ENCODE measurements at regions not wholly inside any gene's neighbourhood (a gene's known extent, or its start where the extent isn't known, plus 50 kb on each side); places are given as distances from the start of the nearest gene placed in this dataset.

GRCh38 chr3:41050144-41050543 lies 149.2 kb upstream of the CTNNB1 start:
- H3K9ac ChIP-seq (ENCODE audit: insufficient read length), result no peak overlapping the region
- DNase-seq (ENCODE audit: low read depth, low spot score), result no peak
- H3K36me3 ChIP-seq (ENCODE audit: insufficient read depth, low read length), result no peaks in the 10 kb centered on the region
- H3K4me3 ChIP-seq, result no peak overlapping the region
- H3K27ac ChIP-seq, result no peak overlapping the region
- TF ChIP-seq POLR2AphosphoS5 (IDR thresholded peaks at IDR 0.05; ENCODE audit: borderline replicate concordance, low read depth, low read length) (no peak), FOXP2 (optimal IDR thresholded peaks at IDR 0.05; ENCODE audit: control extremely low read depth, extremely low read length, insufficient read depth) (no peak), EZH2 (IDR thresholded peaks at IDR 0.05) (no peak)
- no peaks in the 10 kb centered on the region for H3K9me3 ChIP-seq (ENCODE audit: low read depth, low read length)

GRCh38 chr3:41053220-41053619 lies 146.1 kb upstream of the CTNNB1 start:
- TF ChIP-seq EZH2 (IDR thresholded peaks at IDR 0.05), result no peak
- H3K4me3 ChIP-seq, result no peak overlapping the region
- H3K27ac ChIP-seq, result no peak overlapping the region
- H3K9ac ChIP-seq (ENCODE audit: insufficient read length), result no peak overlapping the region
- no peak for DNase-seq (ENCODE audit: low read depth, low spot score)
- no peaks in the 10 kb centered on the region for H3K9me3 ChIP-seq (ENCODE audit: low read depth, low read length)
- no peaks in the 10 kb centered on the region for H3K36me3 ChIP-seq (ENCODE audit: insufficient read depth, low read length)

- H3K36me3 ChIP-seq (ENCODE audit: insufficient read depth, low read length), result no peaks in the 10 kb centered on the region
- no peaks in the 10 kb centered on the region for H3K9me3 ChIP-seq (ENCODE audit: low read depth, low read length)
- no peak for TF ChIP-seq EZH2 (IDR thresholded peaks at IDR 0.05)
- TF ChIP-seq POLR2AphosphoS5 (IDR thresholded peaks at IDR 0.05; ENCODE audit: borderline replicate concordance, low read depth, low read length), result no peak
- TF ChIP-seq FOXP2 (optimal IDR thresholded peaks at IDR 0.05; ENCODE audit: control extremely low read depth, extremely low read length, insufficient read depth), result no peak
- no peak overlapping the region for H3K27ac ChIP-seq
- H3K4me3 ChIP-seq, result no peak overlapping the region
- no peak overlapping the region for H3K9ac ChIP-seq (ENCODE audit: insufficient read length)
- no peak for DNase-seq (ENCODE audit: low read depth, low spot score)
Observed at GRCh38 chr3:41060106-41060505, 139.2 kb upstream of the CTNNB1 start.

- no peak for DNase-seq (ENCODE audit: low read depth, low spot score)
- Histone ChIP-seq H3K9ac (ENCODE audit: insufficient read length) (no peak overlapping the region), H3K36me3 (ENCODE audit: insufficient read depth, low read length) (no peaks in the 10 kb centered on the region), H3K9me3 (ENCODE audit: low read depth, low read length) (no peaks in the 10 kb centered on the region), H3K4me3 (no peak overlapping the region), H3K27ac (no peak overlapping the region)
- TF ChIP-seq FOXP2 (optimal IDR thresholded peaks at IDR 0.05; ENCODE audit: control extremely low read depth, extremely low read length, insufficient read depth) (no peak), EZH2 (IDR thresholded peaks at IDR 0.05) (no peak), POLR2AphosphoS5 (IDR thresholded peaks at IDR 0.05; ENCODE audit: borderline replicate concordance, low read depth, low read length) (no peak)
Observed at GRCh38 chr3:41064070-41064469, 135.2 kb upstream of the CTNNB1 start.

GRCh38 chr3:41064526-41064925 lies 134.8 kb upstream of the CTNNB1 start:
- no peak overlapping the region for H3K4me3 ChIP-seq
- H3K36me3 ChIP-seq (ENCODE audit: insufficient read depth, low read length), result no peaks in the 10 kb centered on the region
- no peak overlapping the region for H3K27ac ChIP-seq
- no peak for DNase-seq (ENCODE audit: low read depth, low spot score)
- H3K9ac ChIP-seq (ENCODE audit: insufficient read length), result no peak overlapping the region
- TF ChIP-seq FOXP2 (optimal IDR thresholded peaks at IDR 0.05; ENCODE audit: control extremely low read depth, extremely low read length, insufficient read depth), result no peak
- no peaks in the 10 kb centered on the region for H3K9me3 ChIP-seq (ENCODE audit: low read depth, low read length)

- no peak for TF ChIP-seq EZH2 (IDR thresholded peaks at IDR 0.05)
- TF ChIP-seq POLR2AphosphoS5 (IDR thresholded peaks at IDR 0.05; ENCODE audit: borderline replicate concordance, low read depth, low read length), result no peak
- no peak for TF ChIP-seq FOXP2 (optimal IDR thresholded peaks at IDR 0.05; ENCODE audit: control extremely low read depth, extremely low read length, insufficient read depth)
- Histone ChIP-seq H3K9ac (ENCODE audit: insufficient read length) (no peak overlapping the region), H3K4me3 (no peak overlapping the region), H3K9me3 (ENCODE audit: low read depth, low read length) (no peaks in the 10 kb centered on the region), H3K27ac (no peak overlapping the region), H3K36me3 (ENCODE audit: insufficient read depth, low read length) (no peaks in the 10 kb centered on the region)
- DNase-seq (ENCODE audit: low read depth, low spot score), result no peak
Observed at GRCh38 chr3:41065340-41065739, 134.0 kb upstream of the CTNNB1 start.

GRCh38 chr3:41073190-41073589 lies 126.1 kb upstream of the CTNNB1 start:
- no peak overlapping the region for H3K9ac ChIP-seq (ENCODE audit: insufficient read length)
- TF ChIP-seq FOXP2 (optimal IDR thresholded peaks at IDR 0.05; ENCODE audit: control extremely low read depth, extremely low read length, insufficient read depth) (no peak), POLR2AphosphoS5 (IDR thresholded peaks at IDR 0.05; ENCODE audit: borderline replicate concordance, low read depth, low read length) (no peak), EZH2 (IDR thresholded peaks at IDR 0.05) (no peak)
- no peak for DNase-seq (ENCODE audit: low read depth, low spot score)

GRCh38 chr3:41075975-41076374 lies 123.3 kb upstream of the CTNNB1 start:
- no peak overlapping the region for H3K27ac ChIP-seq
- H3K36me3 ChIP-seq (ENCODE audit: insufficient read depth, low read length), result no peaks in the 10 kb centered on the region
- H3K9me3 ChIP-seq (ENCODE audit: low read depth, low read length), result no peaks in the 10 kb centered on the region
- H3K9ac ChIP-seq (ENCODE audit: insufficient read length), result no peak overlapping the region
- TF ChIP-seq POLR2AphosphoS5 (IDR thresholded peaks at IDR 0.05; ENCODE audit: borderline replicate concordance, low read depth, low read length), result no peak
- no peak for TF ChIP-seq EZH2 (IDR thresholded peaks at IDR 0.05)
- no peak for TF ChIP-seq FOXP2 (optimal IDR thresholded peaks at IDR 0.05; ENCODE audit: control extremely low read depth, extremely low read length, insufficient read depth)
- no peak overlapping the region for H3K4me3 ChIP-seq
- DNase-seq (ENCODE audit: low read depth, low spot score), result no peak

More at GRCh38 chr3:41073190-41073589, 126.1 kb upstream of the CTNNB1 start:
- H3K9me3 ChIP-seq (ENCODE audit: low read depth, low read length), result no peaks in the 10 kb centered on the region
- H3K27ac ChIP-seq, result no peak overlapping the region
- H3K4me3 ChIP-seq, result no peak overlapping the region
- no peaks in the 10 kb centered on the region for H3K36me3 ChIP-seq (ENCODE audit: insufficient read depth, low read length)

- Histone ChIP-seq H3K9ac (ENCODE audit: insufficient read length) (no peak overlapping the region), H3K36me3 (ENCODE audit: insufficient read depth, low read length) (no peaks in the 10 kb centered on the region), H3K9me3 (ENCODE audit: low read depth, low read length) (no peaks in the 10 kb centered on the region), H3K4me3 (no peak overlapping the region), H3K27ac (no peak overlapping the region)
- DNase-seq (ENCODE audit: low read depth, low spot score), result no peak
- no peak for TF ChIP-seq EZH2 (IDR thresholded peaks at IDR 0.05)
Observed at GRCh38 chr3:41076399-41076798, 122.9 kb upstream of the CTNNB1 start.

All from SK-N-MC (cell line).